Activated T-helper 1 cell treated with anti-CD3 and anti-CD28 coated beads, Interleukin-12 subunit alpha, Interleukin-12 subunit beta, Interleukin-2, Interleukin-4 antibody, amounts not matched to agents 30 ng/mL and 10 ng/mL and 1 ng/mL, durations not matched to agents 14 hours and 24 hours and 36 hours (primary cell): ENCODE measurements at regions not wholly inside any gene's neighbourhood (a gene's known extent, or its start where the extent isn't known, plus 50 kb on each side); places are given as distances from the start of the nearest gene placed in this dataset.

Source experiments
- DNase-seq: peaks from one replicate; pipeline ENCODE4 v3.0.0; 2021; ENCODE audit warnings: low spot score
- H3K27ac Mint-ChIP-seq: one replicate; pipeline ENCODE4 v1.8.0; 2021; ENCODE audit warnings: mild to moderate bottlenecking, mixed read lengths
- H3K27me3 Mint-ChIP-seq: one replicate; pipeline ENCODE4 v1.8.0; 2022; ENCODE audit warnings: mild to moderate bottlenecking, moderate library complexity, mixed read lengths; ENCODE audit not compliant: insufficient read depth
- H3K36me3 Mint-ChIP-seq: one replicate; pipeline ENCODE4 v1.8.0; 2021; ENCODE audit warnings: low read depth, mixed read lengths
- H3K4me1 Mint-ChIP-seq: one replicate; pipeline ENCODE4 v1.8.0; 2021; ENCODE audit warnings: low read depth, mixed read lengths
- H3K4me3 Mint-ChIP-seq: one replicate; pipeline ENCODE4 v1.8.0; 2021; ENCODE audit warnings: mild to moderate bottlenecking, moderate library complexity, mixed read lengths
- H3K9me3 Mint-ChIP-seq: one replicate; pipeline ENCODE4 v1.8.0; 2021; ENCODE audit warnings: mixed read lengths
- intact Hi-C: fragments of 100-400 bp; cut with micrococcal nuclease; formaldehyde crosslinking; loops from one replicate; pipeline ENCODE4 v1.15.1; 2024

- H3K27ac Mint-ChIP-seq = no peak overlapping the region
- H3K27me3 Mint-ChIP-seq = no peaks in the 10 kb centered on the region
- H3K4me3 Mint-ChIP-seq = no peak overlapping the region
- H3K9me3 Mint-ChIP-seq = no peaks in the 10 kb centered on the region
- H3K36me3 Mint-ChIP-seq = no peaks in the 10 kb centered on the region
- peaks cover 14% of the 10 kb centered on the region for H3K4me1 Mint-ChIP-seq
- intact Hi-C loops = no loop called here
- DNase-seq = no peak
These were observed 293.0 kb downstream of the ADGB start for GRCh38 chr6:146891615-146892265.

DNA sequence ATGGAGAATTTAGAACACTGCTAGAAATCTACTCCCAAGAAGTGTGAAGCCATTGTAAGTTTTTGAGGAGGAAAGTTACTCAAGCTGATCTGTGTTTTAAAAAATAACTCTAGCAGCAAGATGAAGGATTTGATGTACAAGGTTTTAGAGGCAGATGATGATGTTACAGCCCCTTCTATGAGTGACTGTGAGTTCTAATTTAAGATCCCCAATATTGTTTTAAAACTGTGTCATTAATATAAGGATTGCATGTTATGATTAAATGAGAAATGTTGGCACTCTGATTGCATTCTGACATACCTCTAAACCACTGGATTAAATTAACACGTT, 293.5 kb downstream of the ADGB start:
- DNase-seq = no peak
- Mint-ChIP-seq H3K36me3 (no peaks in the 10 kb centered on the region), H3K9me3 (no peaks in the 10 kb centered on the region), H3K27me3 (peaks cover 3% of the 10 kb centered on the region), H3K4me1 (peaks cover 14% of the 10 kb centered on the region), H3K27ac (no peak overlapping the region), H3K4me3 (no peak overlapping the region)
- intact Hi-C loops = no loop called here

- no peaks in the 10 kb centered on the region for H3K36me3 Mint-ChIP-seq
- peaks cover 14% of the 10 kb centered on the region for H3K4me1 Mint-ChIP-seq
- H3K27ac Mint-ChIP-seq = no peak overlapping the region
- H3K27me3 Mint-ChIP-seq = peaks cover 4% of the 10 kb centered on the region
- H3K9me3 Mint-ChIP-seq = no peaks in the 10 kb centered on the region
- H3K4me3 Mint-ChIP-seq = no peak overlapping the region
- no peak for DNase-seq
- intact Hi-C loops = no loop called here
These were observed 294.0 kb downstream of the ADGB start for GRCh38 chr6:146892613-146893401.

- H3K27ac Mint-ChIP-seq = no peak overlapping the region
- peaks cover 14% of the 10 kb centered on the region for H3K4me1 Mint-ChIP-seq
- no peaks in the 10 kb centered on the region for H3K36me3 Mint-ChIP-seq
- H3K4me3 Mint-ChIP-seq = no peak overlapping the region
- H3K9me3 Mint-ChIP-seq = no peaks in the 10 kb centered on the region
- DNase-seq = no peak
- H3K27me3 Mint-ChIP-seq = peaks cover 6% of the 10 kb centered on the region
- intact Hi-C loops = no loop called here
These were observed 294.9 kb downstream of the ADGB start for GRCh38 chr6:146893690-146894089.

- H3K4me1 Mint-ChIP-seq = peaks cover 14% of the 10 kb centered on the region
- intact Hi-C loops = no loop called here
- H3K9me3 Mint-ChIP-seq = no peaks in the 10 kb centered on the region
- no peaks in the 10 kb centered on the region for H3K36me3 Mint-ChIP-seq
- no peak for DNase-seq
- H3K27me3 Mint-ChIP-seq = peaks cover 7% of the 10 kb centered on the region
- no peak overlapping the region for H3K4me3 Mint-ChIP-seq
- H3K27ac Mint-ChIP-seq = no peak overlapping the region
These were observed 295.9 kb downstream of the ADGB start for GRCh38 chr6:146894624-146895023.

DNA sequence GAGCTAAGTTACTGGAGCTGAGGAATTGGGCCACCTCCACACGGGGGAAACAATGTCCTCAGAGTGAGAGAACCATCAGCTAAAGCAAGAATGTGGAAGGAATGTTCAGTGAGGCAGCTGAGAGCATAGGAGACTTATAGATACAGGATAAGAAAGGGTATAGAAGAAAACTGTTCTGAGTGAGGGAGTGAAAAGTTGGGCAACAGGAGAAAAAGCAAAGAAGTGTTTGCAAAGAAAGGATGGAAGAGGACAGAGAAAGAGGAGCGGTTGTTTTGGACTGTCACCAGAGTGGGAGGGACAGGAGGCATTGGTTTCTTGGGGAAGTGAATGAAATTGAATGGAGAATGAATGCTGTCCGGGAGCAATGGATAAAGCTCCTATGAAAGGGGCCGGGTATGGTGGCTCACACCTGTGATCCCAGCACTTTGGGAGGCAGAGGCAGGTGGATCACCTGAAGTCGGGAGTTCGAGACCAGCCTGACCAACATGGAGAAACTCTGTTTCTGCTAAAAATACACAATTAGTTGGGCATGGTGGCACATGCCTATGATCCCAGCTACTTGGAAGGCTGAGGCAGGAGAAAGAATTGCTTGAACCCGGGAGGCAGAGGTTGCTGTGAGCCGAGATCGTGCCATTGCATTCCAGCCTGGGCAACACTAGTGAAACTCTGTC, 296.5 kb downstream of the ADGB start:
- intact Hi-C loops = no loop called here
- no peak overlapping the region for H3K4me3 Mint-ChIP-seq
- peaks cover 7% of the 10 kb centered on the region for H3K27me3 Mint-ChIP-seq
- H3K9me3 Mint-ChIP-seq = no peaks in the 10 kb centered on the region
- no peak overlapping the region for H3K27ac Mint-ChIP-seq
- no peak for DNase-seq
- H3K4me1 Mint-ChIP-seq = peaks cover 14% of the 10 kb centered on the region
- H3K36me3 Mint-ChIP-seq = no peaks in the 10 kb centered on the region

DNA sequence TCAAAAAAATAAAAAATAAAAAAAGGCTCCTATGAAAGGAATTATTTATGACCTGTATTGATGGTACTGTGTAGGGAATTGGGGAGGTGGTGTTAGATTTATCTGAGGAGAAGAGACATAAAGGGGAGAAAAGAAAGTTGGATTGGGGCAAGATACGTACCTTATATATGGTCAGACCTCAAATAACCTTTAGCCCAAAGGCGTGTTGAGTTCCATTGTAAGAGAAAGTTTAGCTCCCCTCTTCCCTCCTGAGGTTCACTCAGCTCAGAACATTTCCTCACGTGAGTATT, 296.9 kb downstream of the ADGB start:
- Mint-ChIP-seq H3K27ac (no peak overlapping the region), H3K9me3 (no peaks in the 10 kb centered on the region), H3K4me1 (peaks cover 14% of the 10 kb centered on the region), H3K4me3 (no peak overlapping the region), H3K36me3 (no peaks in the 10 kb centered on the region), H3K27me3 (peaks cover 7% of the 10 kb centered on the region)
- no peak for DNase-seq
- intact Hi-C loops = no loop called here

- Mint-ChIP-seq H3K36me3 (no peaks in the 10 kb centered on the region), H3K4me1 (peaks cover 14% of the 10 kb centered on the region), H3K4me3 (no peak overlapping the region), H3K27me3 (peaks cover 7% of the 10 kb centered on the region), H3K27ac (no peak overlapping the region), H3K9me3 (no peaks in the 10 kb centered on the region)
- DNase-seq = no peak
- intact Hi-C loops = no loop called here
These were observed 297.5 kb downstream of the ADGB start for GRCh38 chr6:146896062-146896813.

- Mint-ChIP-seq H3K27ac (no peak overlapping the region), H3K36me3 (no peaks in the 10 kb centered on the region), H3K9me3 (no peaks in the 10 kb centered on the region), H3K4me1 (peaks cover 9% of the 10 kb centered on the region), H3K4me3 (no peak overlapping the region), H3K27me3 (peaks cover 7% of the 10 kb centered on the region)
- DNase-seq = no peak
- intact Hi-C loops = no loop called here
These were observed 298.4 kb downstream of the ADGB start for GRCh38 chr6:146896960-146897701.

DNA sequence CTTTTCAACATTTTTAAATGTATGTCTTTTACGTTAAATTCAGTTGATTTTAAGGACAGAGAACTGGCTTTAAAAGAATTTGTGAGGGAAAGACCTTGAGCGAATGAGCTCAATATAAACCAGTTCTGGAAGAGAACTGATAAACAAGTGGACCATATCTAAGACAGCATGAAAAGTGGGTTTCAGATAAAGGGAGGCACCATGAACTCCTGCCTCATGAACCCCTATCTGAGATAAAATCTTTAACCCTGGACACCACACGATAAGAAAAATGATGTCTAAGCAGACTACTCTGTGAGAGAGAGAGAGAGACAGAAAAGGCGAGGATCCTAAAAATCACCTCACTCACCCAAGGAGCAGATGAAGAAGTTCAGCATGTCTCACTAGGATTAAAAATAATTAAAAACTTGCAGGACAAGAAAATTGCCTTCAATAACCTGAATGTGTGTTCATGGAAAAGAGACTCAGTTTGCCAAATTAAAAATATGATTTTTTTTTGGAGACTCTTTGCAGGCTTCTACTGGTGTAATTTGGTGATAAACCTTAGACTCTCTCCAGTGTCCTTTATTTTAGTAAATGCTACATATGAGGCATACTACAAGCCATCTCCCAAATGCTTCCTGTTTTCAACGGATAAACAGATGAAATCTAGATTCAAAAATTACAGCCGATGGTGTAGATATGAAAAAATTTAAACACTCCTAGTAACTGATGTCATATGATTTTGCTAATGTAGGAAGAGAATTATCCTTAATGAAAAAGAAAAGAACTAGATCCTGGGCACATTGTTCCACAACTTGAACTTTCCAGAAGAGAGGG, 299.5 kb downstream of the ADGB start:
- H3K27ac Mint-ChIP-seq = no peak overlapping the region
- intact Hi-C loops = no loop called here
- H3K36me3 Mint-ChIP-seq = no peaks in the 10 kb centered on the region
- H3K27me3 Mint-ChIP-seq = peaks cover 7% of the 10 kb centered on the region
- H3K4me3 Mint-ChIP-seq = no peak overlapping the region
- H3K9me3 Mint-ChIP-seq = no peaks in the 10 kb centered on the region
- no peak for DNase-seq
- H3K4me1 Mint-ChIP-seq = no peaks in the 10 kb centered on the region

DNA sequence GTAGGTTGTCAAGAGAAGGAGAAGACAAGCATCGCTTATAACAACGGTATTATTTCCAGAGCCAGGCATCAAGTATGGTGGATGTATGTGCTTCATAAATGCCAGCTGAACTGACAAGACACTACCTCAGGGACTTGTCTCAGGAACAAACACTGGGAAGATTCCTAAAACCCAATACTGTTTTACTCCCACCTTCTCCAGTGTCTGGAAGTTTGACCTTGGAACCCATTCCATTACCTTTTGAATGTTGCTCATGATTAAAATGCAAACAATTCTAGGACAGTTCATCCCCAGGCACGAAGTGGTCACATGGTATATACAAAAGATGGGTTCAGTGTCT, 300.1 kb downstream of the ADGB start:
- Mint-ChIP-seq H3K4me3 (no peak overlapping the region), H3K4me1 (no peaks in the 10 kb centered on the region), H3K27me3 (peaks cover 7% of the 10 kb centered on the region), H3K9me3 (no peaks in the 10 kb centered on the region), H3K36me3 (no peaks in the 10 kb centered on the region), H3K27ac (no peak overlapping the region)
- intact Hi-C loops = no loop called here
- no peak for DNase-seq
